ENCODE measurements at regions not wholly inside any gene's neighbourhood (a gene's known extent, or its start where the extent isn't known, plus 50 kb on each side); places are given as distances from the start of the nearest gene placed in this dataset.

GRCh38 chr13:30140973-30141372, 166.4 kb downstream of the KATNAL1 start:
- TF ChIP-seq, protein P1, sequence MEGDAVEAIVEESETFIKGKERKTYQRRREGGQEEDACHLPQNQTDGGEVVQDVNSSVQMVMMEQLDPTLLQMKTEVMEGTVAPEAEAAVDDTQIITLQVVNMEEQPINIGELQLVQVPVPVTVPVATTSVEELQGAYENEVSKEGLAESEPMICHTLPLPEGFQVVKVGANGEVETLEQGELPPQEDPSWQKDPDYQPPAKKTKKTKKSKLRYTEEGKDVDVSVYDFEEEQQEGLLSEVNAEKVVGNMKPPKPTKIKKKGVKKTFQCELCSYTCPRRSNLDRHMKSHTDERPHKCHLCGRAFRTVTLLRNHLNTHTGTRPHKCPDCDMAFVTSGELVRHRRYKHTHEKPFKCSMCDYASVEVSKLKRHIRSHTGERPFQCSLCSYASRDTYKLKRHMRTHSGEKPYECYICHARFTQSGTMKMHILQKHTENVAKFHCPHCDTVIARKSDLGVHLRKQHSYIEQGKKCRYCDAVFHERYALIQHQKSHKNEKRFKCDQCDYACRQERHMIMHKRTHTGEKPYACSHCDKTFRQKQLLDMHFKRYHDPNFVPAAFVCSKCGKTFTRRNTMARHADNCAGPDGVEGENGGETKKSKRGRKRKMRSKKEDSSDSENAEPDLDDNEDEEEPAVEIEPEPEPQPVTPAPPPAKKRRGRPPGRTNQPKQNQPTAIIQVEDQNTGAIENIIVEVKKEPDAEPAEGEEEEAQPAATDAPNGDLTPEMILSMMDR (conservative IDR thresholded peaks at IDR 0.05; ENCODE audit: low read length) = no peak
- TF ChIP-seq EZH2phosphoT487 (IDR thresholded peaks at IDR 0.05; ENCODE audit: borderline replicate concordance, low read depth, low read length) = no peak

All from OCI-LY7 (cell line).